ENCODE measurements at regions not wholly inside any gene's neighbourhood (a gene's known extent, or its start where the extent isn't known, plus 50 kb on each side); places are given as distances from the start of the nearest gene placed in this dataset.

- TF ChIP-seq USF2 (IDR thresholded peaks at IDR 0.05; ENCODE audit: low read length) (no peak), NRF1 (IDR thresholded peaks at IDR 0.05; ENCODE audit: low read depth, low read length) (no peak), CHD1 (IDR thresholded peaks at IDR 0.05; ENCODE audit: low read depth, low read length) (no peak), CTCF (IDR thresholded peaks at IDR 0.05; ENCODE audit: control extremely low read depth in 1 of 3, insufficient read depth in 1 of 3, low read depth in 1 of 3, low read length in 3 of 3) (no peak), GTF2F1 (IDR thresholded peaks at IDR 0.05; ENCODE audit: borderline replicate concordance, low read depth, low read length) (no peak), POLR2AphosphoS5 (IDR thresholded peaks at IDR 0.05; ENCODE audit: low read depth, low read length) (no peak), TAF1 (IDR thresholded peaks at IDR 0.05; ENCODE audit: low read depth, low read length) (no peak), SUZ12 (IDR thresholded peaks at IDR 0.05; ENCODE audit: low read length) (no peak), POLR2A (IDR thresholded peaks at IDR 0.05; ENCODE audit: control extremely low read depth in 1 of 2, low read depth in 2 of 2, low read length in 2 of 2) (no peak), EZH2 (IDR thresholded peaks at IDR 0.05; ENCODE audit: low read depth, low read length, severe bottlenecking) (no peak), TAF7 (optimal IDR thresholded peaks at IDR 0.05; ENCODE audit: borderline replicate concordance, low read depth, low read length) (no peak), KDM1A (IDR thresholded peaks at IDR 0.05; ENCODE audit: borderline replicate concordance, low read length) (no peak)
Observed at GRCh38 chr22:27213766-27214581, 556.6 kb downstream of the MIAT start.

Measured in H1 (cell line).